ENCODE measurements at regions not wholly inside any gene's neighbourhood (a gene's known extent, or its start where the extent isn't known, plus 50 kb on each side); places are given as distances from the start of the nearest gene placed in this dataset.

DNA sequence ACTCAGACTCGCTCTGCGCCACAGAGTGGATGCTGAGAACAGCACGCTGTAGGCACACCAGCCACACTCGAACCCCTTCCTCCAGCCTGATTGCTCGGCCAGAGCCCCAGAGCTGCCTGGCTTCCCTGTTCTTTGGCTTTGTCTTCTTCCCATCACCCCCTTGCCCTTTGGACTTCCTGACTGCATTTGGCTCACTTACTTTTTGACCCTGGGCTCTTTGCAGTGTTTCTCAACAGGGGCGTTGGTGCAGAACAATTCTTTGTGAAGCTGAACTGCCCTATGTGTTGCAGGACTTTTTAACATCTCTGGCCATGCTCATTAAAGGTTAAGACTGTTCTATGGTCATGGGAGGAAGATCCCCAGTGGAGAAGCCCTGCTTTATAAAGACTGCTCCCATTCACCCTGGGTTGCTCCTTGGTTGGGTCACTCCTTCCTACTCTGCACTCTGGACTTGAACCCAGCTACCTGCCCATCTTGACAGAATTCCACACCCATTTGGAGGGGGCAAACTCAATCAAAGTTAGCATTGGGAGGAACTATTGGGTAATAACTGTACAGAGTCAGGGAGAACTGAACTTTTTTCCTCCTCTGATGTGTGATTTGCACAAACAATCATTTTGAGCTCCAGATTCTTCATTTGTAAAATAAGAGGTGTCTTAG, 127.7 kb upstream of the PLEKHG7 start:
- no peak for DNase-seq

GRCh38 chr12:92574051-92574783, 128.6 kb upstream of the PLEKHG7 start:
- peak; percentile 35 for DNase-seq

GRCh38 chr12:92573104-92573503, 129.7 kb upstream of the PLEKHG7 start:
- DNase-seq, result no peak

GRCh38 chr12:92571844-92572543, 130.8 kb upstream of the PLEKHG7 start:
- no peak for DNase-seq

DNA sequence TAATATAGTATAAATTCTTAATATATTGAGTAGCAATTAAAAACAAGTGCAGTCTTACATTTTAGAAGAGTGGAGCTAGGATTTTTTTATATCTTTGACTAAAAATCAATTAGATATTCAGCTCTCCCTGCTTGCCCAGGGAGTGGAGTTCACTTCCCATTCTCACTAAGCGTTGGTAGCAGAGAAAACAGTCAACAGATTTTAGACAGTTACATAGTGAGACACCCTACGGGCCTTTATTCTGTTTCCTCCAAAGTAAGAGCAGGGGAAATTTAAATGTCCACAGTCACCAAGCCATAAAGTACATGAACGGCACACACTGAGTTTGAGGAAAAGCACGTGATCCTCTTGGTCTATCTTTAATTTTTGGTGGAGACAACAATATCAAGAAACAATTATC, 131.6 kb upstream of the PLEKHG7 start:
- no peak for DNase-seq

DNA sequence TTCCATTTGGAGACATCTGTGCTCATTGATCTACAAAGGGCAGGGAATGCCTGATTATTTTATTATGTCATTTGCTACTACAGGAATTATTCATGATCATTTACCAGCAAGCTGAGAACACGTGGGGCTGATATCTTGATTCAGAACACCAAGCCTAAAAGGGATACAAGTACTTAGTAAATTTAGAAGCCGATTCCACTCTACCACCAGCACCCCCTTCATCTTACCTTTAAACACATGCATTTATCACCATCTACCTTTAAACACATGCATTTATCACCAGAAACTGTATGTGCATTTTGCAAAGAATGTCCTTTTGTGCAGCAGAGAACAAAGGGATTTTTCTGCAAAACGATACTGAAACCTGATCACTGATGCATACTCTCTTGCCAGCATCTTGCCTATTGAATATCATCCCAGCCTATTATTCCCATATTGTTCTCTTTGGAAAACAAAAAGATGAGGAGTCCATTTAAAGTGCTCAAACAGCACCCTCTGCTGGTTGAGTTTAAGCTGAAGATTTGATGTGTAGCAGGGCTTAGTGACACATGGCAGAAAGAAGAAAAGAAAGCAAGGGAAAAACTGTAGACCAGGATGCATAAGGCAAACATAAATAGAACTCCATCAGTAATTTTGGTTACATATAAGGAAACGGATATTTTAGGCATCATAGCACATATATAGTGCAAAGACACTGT, 132.6 kb upstream of the PLEKHG7 start:
- DNase-seq, result peak; percentile 87

DNA sequence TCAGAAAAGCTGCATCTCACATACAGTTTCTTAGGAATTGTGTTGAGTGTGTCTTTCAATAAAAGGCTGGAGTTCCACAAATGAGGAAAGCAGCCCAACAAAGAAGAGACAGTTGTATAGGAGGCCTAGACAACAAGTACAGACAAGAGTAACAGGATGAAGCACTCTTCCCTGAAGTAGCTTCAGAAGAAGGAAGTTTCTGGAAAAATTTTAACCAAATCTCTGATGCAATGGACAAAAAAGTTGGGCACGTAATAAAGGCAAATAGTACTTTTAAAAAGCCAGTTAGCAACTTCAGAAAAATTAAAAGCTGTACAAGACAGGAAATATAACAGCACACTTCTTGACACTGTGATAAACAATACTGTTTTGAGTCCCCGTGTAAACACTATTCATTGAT, 134.1 kb upstream of the PLEKHG7 start:
- no peak for DNase-seq

DNA sequence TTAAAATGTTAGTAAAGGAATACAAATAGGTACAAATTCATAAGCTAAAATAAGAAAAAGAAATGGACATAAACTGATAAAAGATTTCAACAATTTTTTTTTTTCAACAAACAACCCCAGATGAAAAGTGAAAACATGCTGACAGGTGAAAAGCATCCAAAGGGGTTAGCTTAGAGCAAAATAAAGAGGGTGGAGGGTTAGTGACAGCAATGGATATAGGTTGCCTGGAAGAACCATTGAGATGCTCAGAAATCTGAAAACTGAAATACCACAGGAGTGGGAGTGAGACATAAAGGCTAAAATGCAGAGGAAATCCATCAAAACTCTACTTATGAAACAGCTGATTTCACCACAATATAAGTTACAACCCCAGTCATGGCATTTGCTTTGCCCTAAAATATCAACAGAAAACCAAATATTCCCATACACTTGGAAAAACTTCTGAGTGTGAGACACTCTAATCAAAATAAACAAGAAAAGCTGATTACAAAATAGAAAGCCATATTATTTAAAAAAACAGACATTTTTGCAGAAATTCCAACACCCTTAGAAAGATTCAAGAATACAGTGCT, 136.3 kb upstream of the PLEKHG7 start:
- no peak for DNase-seq

- DNase-seq, result no peak
These were observed 139.0 kb upstream of the PLEKHG7 start for GRCh38 chr12:92563819-92564218.

DNA sequence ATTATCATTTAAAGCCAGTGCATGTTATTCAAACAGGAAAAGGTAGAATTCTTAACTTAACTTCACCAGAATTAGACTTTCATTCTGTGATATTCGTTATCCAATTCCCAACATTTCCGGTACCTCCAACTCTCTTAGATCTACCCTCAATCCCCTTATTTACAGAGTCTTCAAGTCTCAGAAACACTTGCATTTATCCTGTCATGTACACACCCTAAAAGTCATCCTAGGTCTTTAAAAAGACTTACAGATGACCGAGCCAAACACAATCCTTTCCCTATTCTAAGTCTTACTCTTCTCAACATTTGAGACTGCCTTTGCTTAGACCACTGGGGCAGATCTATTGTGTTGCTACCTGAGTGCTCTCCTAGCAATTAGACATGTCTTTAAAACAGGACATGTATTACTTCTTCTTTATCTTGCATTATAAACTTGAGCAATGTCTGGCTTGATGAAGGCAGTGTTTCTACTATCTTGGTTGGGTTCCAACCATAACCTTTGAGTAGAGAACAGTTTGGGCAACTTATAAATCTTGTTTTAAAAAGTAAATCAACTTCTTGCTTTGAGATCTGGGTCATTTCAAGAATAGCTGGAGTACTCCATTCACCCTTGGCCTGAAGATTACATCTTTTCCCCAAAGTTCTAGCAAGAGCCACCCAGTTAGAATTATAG, 140.6 kb upstream of the PLEKHG7 start:
- no peak for DNase-seq

DNA sequence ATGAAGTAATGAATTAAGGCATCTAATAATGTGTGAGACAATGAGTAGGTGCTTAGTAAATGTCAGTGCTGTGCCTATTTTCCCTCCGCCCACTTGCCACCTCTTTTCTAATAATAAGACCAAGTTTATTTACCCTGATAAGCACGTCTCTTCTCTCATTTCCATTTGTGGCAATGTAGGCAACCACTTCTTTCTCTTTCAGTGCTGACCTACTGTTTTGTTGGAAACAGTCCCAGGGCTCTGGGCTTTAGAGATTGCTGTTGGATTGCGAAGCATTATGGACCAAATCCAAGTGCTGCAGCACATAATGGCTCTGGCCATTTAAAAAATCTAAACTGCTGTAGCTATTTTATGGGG, 141.3 kb upstream of the PLEKHG7 start:
- no peak for DNase-seq

DNA sequence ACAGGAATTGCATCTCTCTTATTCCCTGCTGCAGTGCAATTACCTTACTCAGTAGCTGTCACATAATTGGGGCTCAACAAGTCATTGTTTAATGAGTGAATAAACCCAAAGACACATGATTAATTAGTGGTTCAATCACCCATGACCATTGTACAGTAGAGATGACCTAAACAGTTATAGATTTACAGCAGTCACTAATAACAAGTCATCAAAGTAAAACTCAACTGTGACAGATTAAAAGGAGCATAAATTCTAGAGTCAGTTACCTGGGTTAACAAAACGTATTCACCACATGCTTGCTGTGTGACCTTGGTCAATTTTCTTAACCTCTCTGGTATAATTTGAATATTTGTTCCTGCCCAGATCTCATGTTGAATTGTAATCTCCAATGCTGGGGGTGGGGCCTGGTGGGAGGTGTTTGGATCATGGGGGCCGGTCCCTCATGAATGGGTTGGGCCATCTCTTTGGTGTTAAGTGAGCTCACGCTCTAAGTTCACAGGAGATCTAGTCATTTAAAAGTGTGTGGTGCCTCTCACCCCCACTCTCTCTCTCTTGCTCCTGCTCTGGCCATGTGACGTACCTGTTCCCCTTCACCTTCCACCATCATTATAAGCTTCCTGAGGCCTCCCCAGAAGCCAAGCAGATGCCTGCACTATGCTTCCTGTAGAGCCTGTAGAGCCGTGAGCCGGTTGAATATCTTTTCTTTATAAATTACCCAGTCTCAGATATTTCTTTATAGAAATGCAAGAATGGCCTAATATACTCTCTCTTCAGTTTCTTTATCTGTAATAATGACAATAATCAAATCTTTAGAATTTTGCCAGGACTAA, 141.9 kb upstream of the PLEKHG7 start:
- no peak for DNase-seq

DNA sequence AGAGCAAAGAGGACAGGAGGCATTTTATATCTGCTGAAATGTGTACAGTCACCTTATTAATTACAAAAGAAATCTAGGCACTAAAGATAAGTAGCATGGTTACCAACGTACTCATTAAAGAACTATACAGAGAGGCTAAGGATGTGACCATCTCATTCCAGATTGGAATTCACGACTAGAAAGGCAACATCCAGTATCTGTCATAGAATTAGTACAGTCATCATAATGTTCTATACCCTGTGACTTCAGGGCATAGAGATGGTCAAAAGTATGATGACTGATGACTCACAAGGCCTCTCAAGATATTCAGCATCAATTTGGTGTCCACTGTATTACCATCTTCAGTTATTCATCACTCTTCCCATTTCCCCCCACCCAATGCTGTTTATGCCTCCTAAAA, 144.0 kb upstream of the PLEKHG7 start:
- no peak for DNase-seq

DNA sequence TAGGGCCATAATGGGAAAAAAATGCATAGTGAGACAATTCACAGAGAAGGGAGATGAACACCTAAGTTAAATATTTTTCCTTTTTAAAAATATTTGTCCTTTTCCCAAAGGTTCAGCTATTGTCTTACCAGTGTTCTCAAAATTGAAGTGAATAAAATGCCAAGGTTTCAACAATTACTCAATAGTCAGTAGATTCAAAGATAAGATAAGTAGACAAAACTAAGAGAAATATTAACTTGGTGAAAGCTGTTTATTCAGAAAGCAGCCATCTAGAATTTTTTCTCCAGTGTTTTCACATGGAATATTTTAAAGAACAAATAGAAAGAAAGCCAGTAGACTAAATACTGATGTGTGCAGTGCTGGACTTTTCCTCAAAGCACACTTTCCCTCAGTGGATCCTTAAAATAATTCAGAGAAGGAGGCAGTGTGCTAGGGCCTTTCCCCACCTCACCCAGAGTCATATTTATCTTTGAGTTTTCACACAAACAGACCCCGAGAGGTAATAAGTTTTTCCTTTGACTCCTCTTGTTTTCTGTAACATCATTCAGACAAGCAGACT, 144.5 kb upstream of the PLEKHG7 start:
- DNase-seq, result no peak

DNA sequence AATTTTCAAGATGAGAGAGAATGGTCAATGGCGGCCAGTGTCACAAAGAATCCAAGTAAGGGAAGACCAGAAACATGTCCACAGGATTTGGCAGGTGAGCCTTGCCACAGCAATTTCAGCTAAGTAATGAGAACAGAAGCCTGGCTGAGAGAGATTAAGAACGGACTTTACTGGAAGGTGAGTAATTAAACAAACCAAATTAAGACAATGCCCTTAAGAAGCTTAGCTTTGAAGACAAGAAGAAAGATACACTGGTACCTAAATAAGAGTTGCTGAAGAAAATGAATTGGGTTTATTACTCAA, 145.4 kb upstream of the PLEKHG7 start:
- DNase-seq, result no peak

- DNase-seq, result no peak
These were observed 146.0 kb upstream of the PLEKHG7 start for GRCh38 chr12:92556637-92557421.

DNA sequence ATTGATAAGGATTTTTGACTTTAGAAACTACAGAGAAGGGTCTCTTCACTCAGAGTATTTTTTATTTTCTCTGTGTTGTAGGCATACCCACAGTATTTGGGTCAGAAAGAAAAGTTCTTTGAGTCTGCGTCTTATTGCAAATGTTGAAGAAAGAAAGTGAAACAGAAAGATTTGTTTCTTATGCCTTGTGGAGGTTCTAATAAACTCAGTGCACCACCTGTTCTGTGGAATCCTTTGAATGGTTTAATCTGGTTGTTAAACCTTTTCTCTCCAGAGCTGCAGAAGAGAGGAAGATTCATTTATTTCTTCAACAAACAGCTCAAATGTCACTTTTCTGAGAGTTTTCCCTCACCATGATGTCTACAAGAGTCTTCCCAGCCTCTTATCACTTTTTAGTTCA, 146.6 kb upstream of the PLEKHG7 start:
- DNase-seq, result no peak

DNA sequence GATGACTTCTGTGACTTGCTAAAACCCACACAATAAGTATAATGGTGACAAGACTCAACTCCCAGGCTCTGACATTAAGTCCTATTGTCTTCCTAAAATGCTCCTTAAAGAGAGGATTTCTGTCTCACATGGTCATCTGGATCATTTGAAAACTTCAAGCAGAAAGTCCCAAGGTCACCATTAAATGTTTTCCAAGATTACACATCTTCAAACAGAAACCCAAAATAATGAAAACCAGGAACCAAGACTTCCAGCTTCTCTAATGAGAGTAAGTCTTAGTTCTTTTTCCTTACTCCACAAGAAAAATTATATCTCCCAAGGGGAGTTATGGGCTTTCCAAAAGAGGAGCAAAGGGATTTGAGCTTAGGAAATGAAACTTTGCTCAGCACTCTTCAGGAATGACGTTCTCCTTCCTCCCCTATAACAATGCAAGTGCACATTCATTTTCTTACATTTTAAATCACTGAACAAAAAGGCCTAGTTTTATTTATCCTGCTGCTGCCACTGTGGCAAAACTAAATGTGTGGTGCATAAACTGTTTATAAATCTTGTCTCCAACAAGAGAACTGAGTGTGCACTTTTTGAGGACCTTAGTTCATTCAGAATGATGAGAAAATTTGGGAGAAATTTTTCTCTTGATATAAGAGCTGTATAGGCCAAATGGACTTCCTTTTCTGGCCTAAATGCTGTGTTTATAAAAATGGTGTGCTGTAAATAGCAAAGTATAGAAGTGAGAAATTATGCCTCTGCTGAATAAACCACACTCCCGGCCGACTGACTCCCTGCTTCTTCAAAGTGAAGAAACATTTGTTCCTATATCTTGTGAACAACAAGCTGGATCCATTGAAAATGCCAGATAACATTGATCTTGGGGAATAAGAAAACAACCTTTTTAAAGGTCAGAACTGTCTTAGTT, 148.4 kb upstream of the PLEKHG7 start:
- no peak for DNase-seq

DNA sequence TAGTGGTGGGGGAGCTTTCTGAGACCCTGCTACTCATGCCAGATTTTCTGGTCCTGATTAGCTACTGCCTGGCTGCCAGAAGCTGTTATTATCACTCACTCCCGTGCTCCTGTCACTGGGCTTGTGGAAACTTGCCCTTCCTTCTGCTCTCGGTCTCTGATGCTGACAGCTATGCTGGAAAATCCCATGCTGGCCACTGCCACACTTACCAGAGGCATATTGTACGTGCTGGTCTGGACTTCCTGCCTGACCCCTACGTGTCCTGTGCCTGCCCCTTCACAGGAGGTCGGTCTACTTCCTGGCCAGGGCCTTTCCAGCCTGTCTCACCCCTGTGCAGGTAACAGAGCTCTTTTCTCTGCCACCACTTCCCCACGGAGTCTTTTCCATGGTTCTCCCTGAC, 149.4 kb upstream of the PLEKHG7 start:
- DNase-seq, result no peak

Measured in NCI-H146 (cell line).